GM12891 (cell line): ENCODE measurements at regions not wholly inside any gene's neighbourhood (a gene's known extent, or its start where the extent isn't known, plus 50 kb on each side); places are given as distances from the start of the nearest gene placed in this dataset.

Source experiments
- POLR2A ChIP-seq: IDR thresholded peaks from 2 replicates; pipeline ENCODE4 v1.6.1; 2011; ENCODE audit warnings: low read depth, low read length, control low read depth
- POLR2AphosphoS5 ChIP-seq: IDR thresholded peaks from 2 replicates; pipeline ENCODE4 v1.6.1; 2011; ENCODE audit warnings: low read depth, low read length, control low read depth
- SPI1 ChIP-seq: IDR thresholded peaks from 2 replicates; pipeline ENCODE4 v1.6.1; 2011; ENCODE audit warnings: low read depth, low read length, control low read depth
- TAF1 ChIP-seq: IDR thresholded peaks from 2 replicates; pipeline ENCODE4 v1.6.1; 2011; ENCODE audit warnings: low read depth, low read length, control low read depth

DNA sequence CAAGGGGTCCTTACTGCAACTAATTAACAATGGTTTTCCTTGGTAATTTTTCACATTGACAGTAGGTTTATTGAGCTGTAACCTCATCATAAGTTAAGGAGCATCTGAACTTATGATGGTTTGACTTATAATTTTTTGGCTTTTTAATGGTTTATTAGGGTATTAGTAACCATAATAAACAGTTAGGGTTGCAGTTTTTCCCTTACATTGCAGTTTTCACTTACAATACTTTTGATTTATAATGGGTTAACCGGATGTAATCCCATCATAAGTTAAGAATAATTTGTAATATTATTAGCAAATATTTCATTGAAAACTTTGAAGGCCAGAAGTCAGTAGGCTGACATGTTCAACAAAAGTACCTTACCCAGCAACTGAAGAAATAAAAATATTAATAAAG, 811.6 kb downstream of the TRHDE start:
- TF ChIP-seq POLR2AphosphoS5: no peak
- no peak for TF ChIP-seq TAF1
- TF ChIP-seq POLR2A: no peak
- no peak for TF ChIP-seq SPI1
